Large intestine (tissue), 3 donors: ENCODE measurements at regions not wholly inside any gene's neighbourhood (a gene's known extent, or its start where the extent isn't known, plus 50 kb on each side); places are given as distances from the start of the nearest gene placed in this dataset.

Experiments used
- DNase-seq, 2 donors: peaks; one replicate each; pipeline versions ENCODE4 v3.0.0 to v3.0.0-alpha.2; 2013
- H3K27ac ChIP-seq: one replicate; pipeline ENCODE4 v1.5.1; 2013; ENCODE audit warnings: low read length
- H3K27me3 ChIP-seq: 2 replicates; pipeline ENCODE4 v1.6.1; 2013; ENCODE audit warnings: low read length; ENCODE audit not compliant: control insufficient read depth, insufficient read depth
- H3K36me3 ChIP-seq: 2 replicates; pipeline ENCODE4 v1.6.1; 2013; ENCODE audit warnings: low read length; ENCODE audit not compliant: control insufficient read depth, insufficient read depth
- H3K4me1 ChIP-seq: one replicate; pipeline ENCODE4 v1.6.1; 2013; ENCODE audit warnings: low read length; ENCODE audit not compliant: control insufficient read depth, insufficient read depth
- H3K4me3 ChIP-seq: one replicate; pipeline ENCODE4 v1.5.1; 2013; ENCODE audit warnings: low read length
- H3K9me3 ChIP-seq: one replicate; pipeline ENCODE4 v1.6.1; 2013; ENCODE audit warnings: mild to moderate bottlenecking, low read depth, low read length, moderate library complexity; ENCODE audit not compliant: control insufficient read depth
- WGBS: methylation state at CpG from one replicate; pipeline ENCODE4 v1.1.5; 2013; ENCODE audit warnings: low lambda C conversion rate; ENCODE audit not compliant: insufficient coverage; 5-methylcytosine and 5-hydroxymethylcytosine counted together

GRCh38 chr6:73879501-73880293 is 183.7 kb downstream of the CD109 start:
- Histone ChIP-seq H3K4me1 (no peaks in the 10 kb centered on the region), H3K27me3 (no peaks in the 10 kb centered on the region), H3K4me3 (no peak overlapping the region), H3K36me3 (no peaks in the 10 kb centered on the region), H3K27ac (no peak overlapping the region), H3K9me3 (no peaks in the 10 kb centered on the region)
- 80% methylated on average over 1 of the region's 8 CpGs for WGBS
- no peak for DNase-seq

- Histone ChIP-seq H3K27me3 (no peaks in the 10 kb centered on the region), H3K4me3 (no peak overlapping the region)
- no peak for DNase-seq
These were observed 182.4 kb downstream of the CD109 start for GRCh38 chr6:73878403-73878802.

More at GRCh38 chr6:73878403-73878802, 182.4 kb downstream of the CD109 start:
- no peaks in the 10 kb centered on the region for H3K9me3 ChIP-seq
- H3K27ac ChIP-seq, result no peak overlapping the region
- H3K36me3 ChIP-seq, result no peaks in the 10 kb centered on the region
- H3K4me1 ChIP-seq, result no peaks in the 10 kb centered on the region
